Naive thymus-derived CD4-positive, alpha-beta T cell (primary cell): ENCODE measurements at regions not wholly inside any gene's neighbourhood (a gene's known extent, or its start where the extent isn't known, plus 50 kb on each side); places are given as distances from the start of the nearest gene placed in this dataset.
"Not testable (repeated sequence)": the region's sequence is repeated elsewhere in the genome, so short reads cannot be mapped to it uniquely, and the experiment has no call there.

Experiments used
- ATAC-seq: fragments of 150-1000 bp; cut with Tn5 transposase; 2 replicates; pipeline ENCODE4 v1.10.0; 2021; ENCODE audit warnings: mild to moderate bottlenecking, moderate library complexity
- CTCF ChIA-PET: fragments of 350-600 bp; sonication (Branson Sonifier 250); formaldehyde crosslinking; loops from one replicate; lab custom pipeline; 2021; ENCODE audit warnings: antibody characterized with exemption; lab: Charles Lee
- POLR2A ChIA-PET: fragments of 350-600 bp; sonication (Branson Sonifier 250); formaldehyde crosslinking; loops from one replicate; lab custom pipeline; 2021; ENCODE audit warnings: antibody characterized with exemption, inconsistent platforms; lab: Charles Lee
- DNase-seq, 9 donors: peaks; one replicate each; pipeline versions ENCODE4 v3.0.0 to v3.0.0-alpha.2; 2020 to 2022; ENCODE audit warnings: mixed read lengths in 1 of 9
- H3K27ac ChIP-seq: one replicate; pipeline ENCODE4 v1.7.0; 2013; ENCODE audit warnings: mild to moderate bottlenecking, low read depth, low read length, moderate library complexity
- H3K27me3 ChIP-seq, 2 donors: one replicate each; pipeline ENCODE4 v1.7.0; 2013; ENCODE audit warnings: low read length in 2 of 2, mild to moderate bottlenecking in 2 of 2, moderate library complexity in 2 of 2; ENCODE audit not compliant: control insufficient read depth in 2 of 2, insufficient read depth in 2 of 2
- H3K36me3 ChIP-seq, 3 experiments: 1 replicate in 2 of 3; 2 replicates in 1 of 3; pipeline ENCODE4 v1.7.0; 2013; ENCODE audit warnings: low read length in 3 of 3, mild to moderate bottlenecking in 3 of 3, moderate library complexity in 1 of 3; ENCODE audit not compliant: insufficient read depth in 3 of 3, control insufficient read depth in 2 of 3
- H3K4me1 ChIP-seq, 2 donors: one replicate each; pipeline ENCODE4 v1.7.0; 2013; ENCODE audit warnings: low read length in 2 of 2, mild to moderate bottlenecking in 2 of 2, moderate library complexity in 1 of 2; ENCODE audit not compliant: control insufficient read depth in 2 of 2, insufficient read depth in 2 of 2
- H3K4me3 ChIP-seq: 2 replicates; pipeline ENCODE4 v1.7.0; 2013; ENCODE audit warnings: mild to moderate bottlenecking, low read length
- H3K9me3 ChIP-seq, 3 experiments: 1 replicate in 2 of 3; 2 replicates in 1 of 3; pipeline ENCODE4 v1.7.0; 2013; ENCODE audit warnings: low read length in 3 of 3; ENCODE audit not compliant: control insufficient read depth in 2 of 3
- H3K27ac Mint-ChIP-seq, 9 donors: one replicate each; pipeline ENCODE4 v1.8.0; 2020 to 2022; ENCODE audit warnings: mixed read lengths in 9 of 9, mild to moderate bottlenecking in 8 of 9, moderate library complexity in 5 of 9, inconsistent platforms in 2 of 9
- H3K27me3 Mint-ChIP-seq, 5 donors: one replicate each; pipeline ENCODE4 v1.8.0; 2021 to 2022; ENCODE audit warnings: mixed read lengths in 5 of 5, mild to moderate bottlenecking in 1 of 5
- H3K36me3 Mint-ChIP-seq, 5 donors: one replicate each; pipeline ENCODE4 v1.8.0; 2020 to 2022; ENCODE audit warnings: mixed read lengths in 5 of 5, mild to moderate bottlenecking in 3 of 5, inconsistent platforms in 1 of 5
- H3K4me1 Mint-ChIP-seq, 7 donors: one replicate each; pipeline ENCODE4 v1.8.0; 2020 to 2022; ENCODE audit warnings: mixed read lengths in 7 of 7, mild to moderate bottlenecking in 3 of 7, inconsistent platforms in 1 of 7
- H3K4me3 Mint-ChIP-seq, 10 donors: one replicate each; pipeline ENCODE4 v1.8.0; 2020 to 2022; ENCODE audit warnings: mild to moderate bottlenecking in 10 of 10, mixed read lengths in 10 of 10, moderate library complexity in 6 of 10, inconsistent platforms in 2 of 10
- H3K9me3 Mint-ChIP-seq, 11 donors: one replicate each; pipeline ENCODE4 v1.8.0; 2020 to 2022; ENCODE audit warnings: mixed read lengths in 11 of 11, mild to moderate bottlenecking in 4 of 11, inconsistent platforms in 1 of 11, moderate library complexity in 1 of 11
- intact Hi-C, 2 donors: fragments of 100-400 bp; cut with micrococcal nuclease; formaldehyde crosslinking; loops; one replicate each; pipeline ENCODE4 v1.15.1; 2023

GRCh38 chr7:131999193-131999592, 442.8 kb upstream of the PODXL start:
- no peaks in the 10 kb centered on the region for H3K4me1 Mint-ChIP-seq
- no peaks in the 10 kb centered on the region for H3K36me3 Mint-ChIP-seq
- H3K27ac Mint-ChIP-seq: no peak overlapping the region
- ChIA-PET POLR2A (no interaction called here), CTCF (no interaction called here)
- Histone ChIP-seq H3K27ac (no peak overlapping the region), H3K4me1 (no peaks in the 10 kb centered on the region), H3K36me3 (no peaks in the 10 kb centered on the region), H3K4me3 (no peak overlapping the region), H3K9me3 (no peaks in the 10 kb centered on the region), H3K27me3 (no peaks in the 10 kb centered on the region)
- intact Hi-C loops: no loop called here
- H3K9me3 Mint-ChIP-seq: no peaks in the 10 kb centered on the region
- DNase-seq: no peak
- H3K27me3 Mint-ChIP-seq: no peaks in the 10 kb centered on the region
- no peak overlapping the region for H3K4me3 Mint-ChIP-seq
- ATAC-seq: no peak

- ChIA-PET CTCF (no interaction called here), POLR2A (no interaction called here)
- Histone ChIP-seq H3K4me3 (no peak overlapping the region), H3K9me3 (no peaks in the 10 kb centered on the region), H3K4me1 (no peaks in the 10 kb centered on the region), H3K27me3 (no peaks in the 10 kb centered on the region), H3K27ac (no peak overlapping the region), H3K36me3 (no peaks in the 10 kb centered on the region)
- Mint-ChIP-seq H3K9me3 (peaks cover 0 to 7% (median 3%) of the 10 kb centered on the region in 11 donors), H3K27me3 (peaks cover 0 to 8% (median 7%) of the 10 kb centered on the region in 5 donors), H3K36me3 (peaks cover 0 to 7% (median 0%) of the 10 kb centered on the region in 5 donors), H3K4me1 (no peaks in the 10 kb centered on the region), H3K4me3 (no peak overlapping the region), H3K27ac (no peak overlapping the region)
- ATAC-seq (no peak), DNase-seq (no peak)
- intact Hi-C loops: no loop called here
These were observed 438.9 kb upstream of the PODXL start for GRCh38 chr7:131995324-131995723.

GRCh38 chr7:131981069-131981468, 424.6 kb upstream of the PODXL start:
- H3K36me3 Mint-ChIP-seq, H3K9me3 ChIP-seq, H3K27ac Mint-ChIP-seq, CTCF ChIA-PET, H3K27me3 ChIP-seq, H3K27ac ChIP-seq, H3K4me3 Mint-ChIP-seq, POLR2A ChIA-PET, H3K4me3 ChIP-seq, ATAC-seq, intact Hi-C loops, DNase-seq, H3K36me3 ChIP-seq, H3K4me1 ChIP-seq, H3K4me1 Mint-ChIP-seq: not testable (repeated sequence)
- peaks cover 0 to 16% (median 5%) of the 10 kb centered on the region in 11 donors for H3K9me3 Mint-ChIP-seq
- peaks cover 0 to 12% (median 0%) of the 10 kb centered on the region in 5 donors for H3K27me3 Mint-ChIP-seq

- POLR2A ChIA-PET, intact Hi-C loops, H3K4me3 Mint-ChIP-seq, H3K27ac ChIP-seq, H3K27me3 ChIP-seq, CTCF ChIA-PET, ATAC-seq, H3K36me3 Mint-ChIP-seq, H3K27ac Mint-ChIP-seq, H3K27me3 Mint-ChIP-seq, H3K9me3 ChIP-seq, H3K36me3 ChIP-seq, H3K4me1 ChIP-seq, H3K4me1 Mint-ChIP-seq, H3K4me3 ChIP-seq, DNase-seq: not testable (repeated sequence)
- peaks cover 0 to 10% (median 2%) of the 10 kb centered on the region in 11 donors for H3K9me3 Mint-ChIP-seq
These were observed 421.7 kb upstream of the PODXL start for GRCh38 chr7:131978118-131978517.

- no peak overlapping the region for H3K4me3 Mint-ChIP-seq
- H3K27me3 Mint-ChIP-seq: peaks cover 0 to 6% (median 0%) of the 10 kb centered on the region in 5 donors
- intact Hi-C loops: no loop called here
- H3K36me3 Mint-ChIP-seq: no peaks in the 10 kb centered on the region
- Histone ChIP-seq H3K9me3 (no peaks in the 10 kb centered on the region), H3K36me3 (no peaks in the 10 kb centered on the region), H3K27me3 (no peaks in the 10 kb centered on the region), H3K27ac (no peak overlapping the region), H3K4me3 (no peak overlapping the region), H3K4me1 (no peaks in the 10 kb centered on the region)
- POLR2A ChIA-PET: no interaction called here
- no peaks in the 10 kb centered on the region for H3K4me1 Mint-ChIP-seq
- no peak for ATAC-seq
- no peak for DNase-seq
- H3K27ac Mint-ChIP-seq: no peak overlapping the region
- peaks cover 0 to 10% (median 2%) of the 10 kb centered on the region in 11 donors for H3K9me3 Mint-ChIP-seq
- CTCF ChIA-PET: no interaction called here
These were observed 420.0 kb upstream of the PODXL start for GRCh38 chr7:131976411-131976810.

- DNase-seq (no peak), ATAC-seq (no peak)
- ChIA-PET CTCF (no interaction called here), POLR2A (no interaction called here)
- H3K9me3 ChIP-seq: no peaks in the 10 kb centered on the region
- no peak overlapping the region for H3K4me3 ChIP-seq
- no peaks in the 10 kb centered on the region for H3K4me1 ChIP-seq
- intact Hi-C loops: no loop called here
- peaks cover 0 to 6% (median 1%) of the 10 kb centered on the region in 5 donors for H3K27me3 Mint-ChIP-seq
- no peak overlapping the region for H3K4me3 Mint-ChIP-seq
- no peak overlapping the region for H3K27ac ChIP-seq
- no peaks in the 10 kb centered on the region for H3K4me1 Mint-ChIP-seq
- no peak overlapping the region for H3K27ac Mint-ChIP-seq
- H3K9me3 Mint-ChIP-seq: peaks cover 0 to 10% (median 2%) of the 10 kb centered on the region in 11 donors
- H3K36me3 Mint-ChIP-seq: no peaks in the 10 kb centered on the region
- H3K27me3 ChIP-seq: no peaks in the 10 kb centered on the region
- H3K36me3 ChIP-seq: no peaks in the 10 kb centered on the region
These were observed 418.2 kb upstream of the PODXL start for GRCh38 chr7:131974671-131975070.

- CTCF ChIA-PET: no interaction called here
- Histone ChIP-seq H3K4me1 (no peaks in the 10 kb centered on the region), H3K27ac (no peak overlapping the region), H3K4me3 (no peak overlapping the region), H3K27me3 (no peaks in the 10 kb centered on the region), H3K9me3 (no peaks in the 10 kb centered on the region), H3K36me3 (no peaks in the 10 kb centered on the region)
- Mint-ChIP-seq H3K27me3 (peaks cover 0 to 10% (median 1%) of the 10 kb centered on the region in 5 donors), H3K27ac (no peak overlapping the region), H3K4me3 (no peak overlapping the region), H3K4me1 (no peaks in the 10 kb centered on the region), H3K9me3 (peaks cover 0 to 5% (median under 1%) of the 10 kb centered on the region in 11 donors), H3K36me3 (no peaks in the 10 kb centered on the region)
- POLR2A ChIA-PET: no interaction called here
- no peak for ATAC-seq
- intact Hi-C loops: no loop called here
- DNase-seq: no peak
These were observed 415.8 kb upstream of the PODXL start for GRCh38 chr7:131972251-131972650.
